GM12878 (cell line): ENCODE measurements at regions not wholly inside any gene's neighbourhood (a gene's known extent, or its start where the extent isn't known, plus 50 kb on each side); places are given as distances from the start of the nearest gene placed in this dataset.

Experiments
- ATAC-seq: fragments of 200-7000 bp; cut with Tn5 transposase; 3 replicates; pipeline ENCODE4 v1.9.1; 2020; ENCODE audit warnings: mild to moderate bottlenecking, moderate library complexity
- BruUV-seq: library from RNA; stranded (reverse); fragments of 400-500 nt; replicated peaks from 2 replicates; lab custom pipeline; 2021; lab: Mats Ljungman, UMichigan
- CTCF ChIA-PET: fragments of 300-600 bp; sonication (Branson Sonifier 250); formaldehyde crosslinking; extraction: SDS; loops from one replicate; lab custom pipeline; 2021; ENCODE audit warnings: inconsistent platforms; lab: Yijun Ruan, JAX
- POLR2A ChIA-PET: fragments of 350-600 bp; formaldehyde crosslinking; extraction: SDS; loops from one replicate; lab custom pipeline; 2021; ENCODE audit warnings: inconsistent platforms; lab: Charles Lee
- RAD21 ChIA-PET: fragments of 300-600 bp; sonication (Branson Sonifier 250); formaldehyde crosslinking; loops from one replicate; lab custom pipeline; 2023; ENCODE audit warnings: antibody characterized with exemption; ENCODE audit not compliant: unreplicated experiment; lab: Charles Lee
- SMC1A ChIA-PET: fragments of 300-600 bp; sonication (Branson Sonifier 250); formaldehyde crosslinking; loops from one replicate; lab custom pipeline; 2023; ENCODE audit not compliant: unreplicated experiment, uncharacterized antibody; lab: Charles Lee
- DNase-seq: peaks from one replicate; pipeline ENCODE4 v3.0.0-alpha.2; 2011; ENCODE audit warnings: low read depth, low spot score
- FAIRE-seq: peaks from 3 replicates; lab custom pipeline; 2011; peaks lifted over from hg19 to GRCh38; lab: Jason Lieb, UNC
- H2AFZ ChIP-seq: 2 replicates; pipeline ENCODE4 v1.6.0; 2011; ENCODE audit warnings: low read depth, low read length, control low read depth; ENCODE audit not compliant: control insufficient read depth
- H3K27ac ChIP-seq: 2 replicates; pipeline ENCODE4 v1.5.1; 2011; ENCODE audit warnings: control low read depth; ENCODE audit not compliant: control insufficient read depth, insufficient read depth
- H3K27me3 ChIP-seq, 2 experiments: replicated peaks in 1 of 2; 2 replicates each; pipeline versions ENCODE4 v1.6.0 to v1.6.1; 2011; ENCODE audit warnings: low read length in 1 of 2; ENCODE audit not compliant: control insufficient read depth in 2 of 2, insufficient read depth in 2 of 2
- H3K36me3 ChIP-seq, 2 experiments: 2 replicates each; pipeline ENCODE4 v1.5.1; 2011; ENCODE audit warnings: low read length in 1 of 2; ENCODE audit not compliant: control insufficient read depth in 2 of 2, insufficient read depth in 2 of 2
- H3K4me1 ChIP-seq: 2 replicates; pipeline ENCODE4 v1.6.1; 2011; ENCODE audit warnings: mild to moderate bottlenecking, low read length, moderate library complexity, mixed read lengths; ENCODE audit not compliant: control insufficient read depth, insufficient read depth
- H3K4me2 ChIP-seq: 2 replicates; pipeline ENCODE4 v1.6.0; 2011; ENCODE audit warnings: control low read depth; ENCODE audit not compliant: control insufficient read depth, insufficient read depth
- H3K4me3 ChIP-seq: fragments of 200-600 bp; sonication (generic); 2 replicates; pipeline ENCODE4 v1.5.1; 2016
- H3K79me2 ChIP-seq: 2 replicates; pipeline ENCODE4 v1.6.0; 2011; ENCODE audit warnings: low read length; ENCODE audit not compliant: control insufficient read depth, insufficient read depth
- H3K9ac ChIP-seq: 2 replicates; pipeline ENCODE4 v1.8.0; 2011; ENCODE audit warnings: low read length, control low read depth, mixed read lengths; ENCODE audit not compliant: control insufficient read depth, insufficient read depth
- H3K9me3 ChIP-seq: replicated peaks from 3 replicates; pipeline ENCODE4 v1.5.1; 2011; ENCODE audit warnings: mild to moderate bottlenecking, low read length; ENCODE audit not compliant: control insufficient read depth, insufficient read depth
- H4K20me1 ChIP-seq: 2 replicates; pipeline ENCODE4 v1.6.0; 2011; ENCODE audit not compliant: control insufficient read depth, insufficient read depth
- CTCF ChIP-seq, 3 experiments: IDR thresholded peaks in 2 of 3; conservative IDR thresholded peaks in 1 of 3; 2 replicates each; pipeline ENCODE4 v1.5.1; 2011; ENCODE audit warnings: low read depth in 3 of 3, low read length in 3 of 3, mild to moderate bottlenecking in 3 of 3, control low read depth in 2 of 3, moderate library complexity in 2 of 3, inconsistent platforms in 1 of 3, mixed read lengths in 1 of 3; ENCODE audit not compliant: control insufficient read depth in 2 of 3, insufficient read depth in 1 of 3; ENCODE audit errors: extremely low read depth in 1 of 3
- ESRRA ChIP-seq: IDR thresholded peaks from 2 replicates; pipeline ENCODE4 v1.6.1; 2012; ENCODE audit warnings: mild to moderate bottlenecking, low read length, improper control_type of control experiment
- JUND ChIP-seq: IDR thresholded peaks from 2 replicates; pipeline ENCODE4 v1.6.1; 2012; ENCODE audit warnings: low read depth, mild to moderate bottlenecking, low read length, improper control_type of control experiment, moderate library complexity
- KLF5 ChIP-seq: fragments of 450-650 bp; IDR thresholded peaks from 2 replicates; pipeline ENCODE4 v1.6.1; 2014; ENCODE audit warnings: mild to moderate bottlenecking; ENCODE audit not compliant: partially characterized antibody
- MLLT1 ChIP-seq: fragments of 450-650 bp; IDR thresholded peaks from 2 replicates; pipeline ENCODE4 v1.6.1; 2016; ENCODE audit warnings: mild to moderate bottlenecking
- PAX5 ChIP-seq: IDR thresholded peaks from 2 replicates; pipeline ENCODE4 v1.6.1; 2011; ENCODE audit warnings: low read depth, low read length, borderline replicate concordance
- STAT3 ChIP-seq: IDR thresholded peaks from 2 replicates; pipeline ENCODE4 v1.6.1; 2011; ENCODE audit warnings: low read depth, low read length, improper control_type of control experiment
- USF2 ChIP-seq: IDR thresholded peaks from 2 replicates; pipeline ENCODE4 v1.6.1; 2011; ENCODE audit warnings: low read depth, low read length, improper control_type of control experiment, borderline replicate concordance
- YBX1 ChIP-seq: fragments of 450-650 bp; IDR thresholded peaks from 2 replicates; pipeline ENCODE4 v1.6.1; 2016; ENCODE audit warnings: antibody characterized with exemption
- ZNF274 ChIP-seq: IDR thresholded peaks from one replicate; pipeline ENCODE4 v1.8.0; 2011; ENCODE audit not compliant: insufficient read length, insufficient read depth
- ZNF384 ChIP-seq: IDR thresholded peaks from 2 replicates; pipeline ENCODE4 v1.6.1; 2012; ENCODE audit warnings: low read depth, mild to moderate bottlenecking, low read length, improper control_type of control experiment, borderline replicate concordance
- ZNF687 ChIP-seq: fragments of 450-650 bp; IDR thresholded peaks from 2 replicates; pipeline ENCODE4 v1.6.1; 2017; ENCODE audit warnings: mild to moderate bottlenecking, moderate library complexity
- WGBS: methylation state at CpG from one replicate; pipeline ENCODE4 v1.1.6; 2016; ENCODE audit warnings: low lambda C conversion rate; ENCODE audit not compliant: insufficient replicate concordance, insufficient coverage; ENCODE audit errors: missing lambda C conversion rate; 5-methylcytosine and 5-hydroxymethylcytosine counted together
- in situ Hi-C: fragments of 300-500 bp; cut with MboI; formaldehyde crosslinking; loops from 9 replicates; pipeline ENCODE4 v1.14.3; 2018; ENCODE audit warnings: mixed read lengths
- intact Hi-C: fragments of 100-400 bp; cut with micrococcal nuclease; formaldehyde crosslinking; loops from one replicate; pipeline ENCODE4 v1.14.2; 2022; ENCODE audit not compliant: unreplicated experiment

- Histone ChIP-seq H2AFZ (no peak overlapping the region), H3K79me2 (no peaks in the 10 kb centered on the region), H3K4me3 (no peak overlapping the region), H3K4me2 (no peak overlapping the region), H3K27me3 (peaks cover 10 to 21% of the 10 kb centered on the region in 2 experiments), H3K27ac (no peak overlapping the region), H3K36me3 (no peaks in the 10 kb centered on the region), H3K9ac (no peak overlapping the region), H4K20me1 (no peaks in the 10 kb centered on the region), H3K4me1 (no peaks in the 10 kb centered on the region), H3K9me3 (no peaks in the 10 kb centered on the region)
- 6% methylated on average over 1 of the region's 1 CpG for WGBS
- DNase-seq = no peak
- no peak for ATAC-seq
- in situ Hi-C loops = no loop called here
- ChIA-PET POLR2A (no interaction called here), CTCF (interaction anchor here (1.5 kb wide), 1 partner anchor 104 kb away, joined by 4 read pairs; no protein-coding TSS in a partner anchor), SMC1A (no interaction called here), RAD21 (no interaction called here)
- BruUV-seq = no TSS peak
- FAIRE-seq = no peak
- TF ChIP-seq PAX5 = no peak
- TF ChIP-seq USF2 = no peak
- no peak for TF ChIP-seq ESRRA
- no peak for TF ChIP-seq KLF5
- no peak for TF ChIP-seq YBX1
- no peak for TF ChIP-seq STAT3
- no peak for TF ChIP-seq CTCF (IDR thresholded peaks at IDR 0.05 in 2 of 3, conservative IDR thresholded peaks at IDR 0.05 in 1 of 3; ENCODE audit: control insufficient read depth in 2 of 3, extremely low read depth in 1 of 3, insufficient read depth in 1 of 3, low read depth in 3 of 3, low read length in 3 of 3)
- TF ChIP-seq JUND = no peak
- TF ChIP-seq ZNF687 = no peak
- TF ChIP-seq ZNF274 = no peak
- TF ChIP-seq MLLT1 = no peak
- no peak for TF ChIP-seq ZNF384
- intact Hi-C loops = no loop called here
Measured at GRCh38 chr17:56675876-56676660, 82.6 kb downstream of the NOG start.
